ENCODE measurements at regions not wholly inside any gene's neighbourhood (a gene's known extent, or its start where the extent isn't known, plus 50 kb on each side); places are given as distances from the start of the nearest gene placed in this dataset.

DNA sequence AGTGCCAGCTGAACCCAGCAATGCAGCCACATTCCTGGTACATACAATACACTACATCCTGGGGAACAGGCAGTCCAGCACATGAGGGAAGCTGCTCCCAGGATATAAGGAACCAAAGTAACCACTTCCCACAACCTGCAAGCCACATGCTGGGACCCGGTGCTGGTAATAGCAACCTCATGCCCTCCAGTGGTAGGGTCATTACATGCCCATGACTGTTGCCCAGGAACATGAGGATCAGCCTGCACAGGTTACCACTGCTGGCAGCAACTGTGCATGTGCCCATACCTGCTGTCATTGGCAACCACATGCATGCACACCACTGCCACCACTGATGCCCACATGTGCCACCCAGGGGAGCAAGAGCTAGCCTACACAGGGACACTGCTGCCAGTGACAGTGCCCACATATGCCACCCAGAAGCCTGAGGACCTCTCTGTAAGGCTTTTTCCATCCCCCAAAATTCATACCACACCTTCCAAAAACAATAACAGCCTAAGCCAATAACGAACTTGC is 1982.5 kb downstream of the ARAP2 start:
- Histone ChIP-seq H3K27me3 (replicated peaks; ENCODE audit: insufficient read depth, low read depth, low read length, poor library complexity) (no peaks in the 10 kb centered on the region), H3K36me3 (ENCODE audit: insufficient read depth, low read length, poor library complexity, severe bottlenecking) (no peaks in the 10 kb centered on the region), H3K27ac (ENCODE audit: low read depth, low read length, poor library complexity, severe bottlenecking) (no peak overlapping the region), H3K4me1 (ENCODE audit: insufficient read depth, low read length, poor library complexity, severe bottlenecking) (no peaks in the 10 kb centered on the region), H3K4me3 (ENCODE audit: low read depth, low read length, poor library complexity, severe bottlenecking) (no peak overlapping the region), H3K9me3 (ENCODE audit: low read depth, low read length, poor library complexity, severe bottlenecking) (no peaks in the 10 kb centered on the region)
- ChIA-PET CTCF (no interaction called here), POLR2A (ENCODE audit: low non-redundant PET) (no interaction called here)
- BruUV-seq (replicated peaks), result no TSS peak
- intact Hi-C loops (cut with micrococcal nuclease; ENCODE audit: unreplicated experiment), result no loop called here
- TF ChIP-seq EZH2 (IDR thresholded peaks at IDR 0.05; ENCODE audit: borderline replicate concordance, low read depth, low read length, poor library complexity, severe bottlenecking), result no peak
- TF ChIP-seq, protein P1, sequence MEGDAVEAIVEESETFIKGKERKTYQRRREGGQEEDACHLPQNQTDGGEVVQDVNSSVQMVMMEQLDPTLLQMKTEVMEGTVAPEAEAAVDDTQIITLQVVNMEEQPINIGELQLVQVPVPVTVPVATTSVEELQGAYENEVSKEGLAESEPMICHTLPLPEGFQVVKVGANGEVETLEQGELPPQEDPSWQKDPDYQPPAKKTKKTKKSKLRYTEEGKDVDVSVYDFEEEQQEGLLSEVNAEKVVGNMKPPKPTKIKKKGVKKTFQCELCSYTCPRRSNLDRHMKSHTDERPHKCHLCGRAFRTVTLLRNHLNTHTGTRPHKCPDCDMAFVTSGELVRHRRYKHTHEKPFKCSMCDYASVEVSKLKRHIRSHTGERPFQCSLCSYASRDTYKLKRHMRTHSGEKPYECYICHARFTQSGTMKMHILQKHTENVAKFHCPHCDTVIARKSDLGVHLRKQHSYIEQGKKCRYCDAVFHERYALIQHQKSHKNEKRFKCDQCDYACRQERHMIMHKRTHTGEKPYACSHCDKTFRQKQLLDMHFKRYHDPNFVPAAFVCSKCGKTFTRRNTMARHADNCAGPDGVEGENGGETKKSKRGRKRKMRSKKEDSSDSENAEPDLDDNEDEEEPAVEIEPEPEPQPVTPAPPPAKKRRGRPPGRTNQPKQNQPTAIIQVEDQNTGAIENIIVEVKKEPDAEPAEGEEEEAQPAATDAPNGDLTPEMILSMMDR (conservative IDR thresholded peaks at IDR 0.05; ENCODE audit: low read depth, low read length), result no peak
- DNase-seq (ENCODE audit: low spot score), result no peak

DNA sequence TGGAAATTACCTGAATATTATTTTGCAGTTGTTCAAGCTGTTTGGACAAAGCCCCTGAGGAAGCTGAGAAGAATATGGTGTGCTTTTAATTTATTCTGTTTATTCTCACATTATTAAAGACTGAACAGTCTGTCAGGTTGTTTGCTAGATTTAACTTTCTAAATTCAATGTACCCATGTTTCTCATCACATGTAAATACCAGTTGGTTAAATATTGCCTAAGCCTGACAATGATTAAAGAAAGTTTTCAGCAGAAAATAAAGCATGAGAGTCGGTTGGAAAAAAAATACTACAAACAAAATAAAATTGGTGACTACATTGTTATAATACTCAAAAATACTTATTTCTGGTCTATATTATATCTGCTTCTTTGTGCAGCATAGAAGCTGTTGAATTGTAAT is 1974.7 kb downstream of the ARAP2 start:
- DNase-seq (ENCODE audit: low spot score), result no peak
- H3K27me3 ChIP-seq (replicated peaks; ENCODE audit: insufficient read depth, low read depth, low read length, poor library complexity), result no peaks in the 10 kb centered on the region
- CTCF ChIA-PET, result no interaction called here
- no peaks in the 10 kb centered on the region for H3K4me1 ChIP-seq (ENCODE audit: insufficient read depth, low read length, poor library complexity, severe bottlenecking)
- no peaks in the 10 kb centered on the region for H3K36me3 ChIP-seq (ENCODE audit: insufficient read depth, low read length, poor library complexity, severe bottlenecking)
- TF ChIP-seq, protein P1 (conservative IDR thresholded peaks at IDR 0.05; ENCODE audit: low read depth, low read length), result no peak
- no peak for TF ChIP-seq EZH2 (IDR thresholded peaks at IDR 0.05; ENCODE audit: borderline replicate concordance, low read depth, low read length, poor library complexity, severe bottlenecking)
- no peak overlapping the region for H3K27ac ChIP-seq (ENCODE audit: low read depth, low read length, poor library complexity, severe bottlenecking)
- POLR2A ChIA-PET (ENCODE audit: low non-redundant PET), result no interaction called here
- H3K4me3 ChIP-seq (ENCODE audit: low read depth, low read length, poor library complexity, severe bottlenecking), result no peak overlapping the region
- no TSS peak for BruUV-seq (replicated peaks)
- H3K9me3 ChIP-seq (ENCODE audit: low read depth, low read length, poor library complexity, severe bottlenecking), result no peaks in the 10 kb centered on the region
- intact Hi-C loops (cut with micrococcal nuclease; ENCODE audit: unreplicated experiment), result no loop called here

DNA sequence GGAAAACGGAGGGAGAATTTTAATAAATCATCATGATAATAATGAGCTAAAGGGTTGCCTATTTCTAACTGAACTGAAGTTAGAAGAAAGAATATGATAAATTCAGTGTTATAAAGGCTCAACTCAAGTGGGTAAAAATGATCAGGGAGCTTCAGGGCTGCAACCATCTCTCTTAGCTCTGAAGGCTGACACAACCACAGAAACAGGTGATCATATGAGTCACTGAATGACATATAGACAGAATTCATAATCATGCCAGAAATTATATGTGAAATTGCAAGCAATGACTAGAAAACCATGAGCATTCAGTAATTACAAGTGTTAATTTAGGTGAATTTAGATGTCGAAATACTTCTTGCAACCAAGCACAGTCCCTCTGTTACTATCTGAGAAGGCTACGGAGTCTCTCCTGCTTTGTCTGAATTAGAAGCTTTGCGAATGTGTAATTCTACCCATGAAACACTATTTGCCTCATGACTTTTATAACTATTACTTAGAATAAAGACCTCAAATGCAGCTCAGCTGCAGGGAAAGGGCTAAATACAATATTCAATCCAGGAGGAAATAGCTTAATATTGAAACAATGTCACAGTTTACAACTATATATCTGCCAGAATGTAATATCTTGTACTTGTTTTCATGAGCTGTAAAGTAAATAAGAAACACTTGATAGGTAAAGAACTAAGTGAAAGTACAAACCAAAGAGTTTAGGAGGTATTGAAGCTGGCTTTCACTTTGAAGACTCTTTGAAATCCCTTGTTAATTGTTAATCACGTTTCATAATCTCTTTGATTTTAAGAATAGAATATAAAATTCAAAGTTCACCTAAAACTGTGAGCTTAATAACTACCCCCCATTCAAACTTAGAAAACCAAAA is 1972.6 kb downstream of the ARAP2 start:
- peaks cover 7% of the 10 kb centered on the region for H3K9me3 ChIP-seq (ENCODE audit: low read depth, low read length, poor library complexity, severe bottlenecking)
- ChIA-PET POLR2A (ENCODE audit: low non-redundant PET) (no interaction called here), CTCF (no interaction called here)
- H3K27me3 ChIP-seq (replicated peaks; ENCODE audit: insufficient read depth, low read depth, low read length, poor library complexity), result no peaks in the 10 kb centered on the region
- H3K27ac ChIP-seq (ENCODE audit: low read depth, low read length, poor library complexity, severe bottlenecking), result no peak overlapping the region
- H3K4me3 ChIP-seq (ENCODE audit: low read depth, low read length, poor library complexity, severe bottlenecking), result no peak overlapping the region
- DNase-seq (ENCODE audit: low spot score), result no peak
- TF ChIP-seq, protein P1 (conservative IDR thresholded peaks at IDR 0.05; ENCODE audit: low read depth, low read length), result no peak
- no peak for TF ChIP-seq EZH2 (IDR thresholded peaks at IDR 0.05; ENCODE audit: borderline replicate concordance, low read depth, low read length, poor library complexity, severe bottlenecking)
- intact Hi-C loops (cut with micrococcal nuclease; ENCODE audit: unreplicated experiment), result no loop called here
- H3K36me3 ChIP-seq (ENCODE audit: insufficient read depth, low read length, poor library complexity, severe bottlenecking), result no peaks in the 10 kb centered on the region
- BruUV-seq (replicated peaks), result no TSS peak
- no peaks in the 10 kb centered on the region for H3K4me1 ChIP-seq (ENCODE audit: insufficient read depth, low read length, poor library complexity, severe bottlenecking)
